ENCODE measurements at regions not wholly inside any gene's neighbourhood (a gene's known extent, or its start where the extent isn't known, plus 50 kb on each side); places are given as distances from the start of the nearest gene placed in this dataset.
A peak's percentile ranks its signal among the peaks of the same experiment; 100 is the strongest.

DNA sequence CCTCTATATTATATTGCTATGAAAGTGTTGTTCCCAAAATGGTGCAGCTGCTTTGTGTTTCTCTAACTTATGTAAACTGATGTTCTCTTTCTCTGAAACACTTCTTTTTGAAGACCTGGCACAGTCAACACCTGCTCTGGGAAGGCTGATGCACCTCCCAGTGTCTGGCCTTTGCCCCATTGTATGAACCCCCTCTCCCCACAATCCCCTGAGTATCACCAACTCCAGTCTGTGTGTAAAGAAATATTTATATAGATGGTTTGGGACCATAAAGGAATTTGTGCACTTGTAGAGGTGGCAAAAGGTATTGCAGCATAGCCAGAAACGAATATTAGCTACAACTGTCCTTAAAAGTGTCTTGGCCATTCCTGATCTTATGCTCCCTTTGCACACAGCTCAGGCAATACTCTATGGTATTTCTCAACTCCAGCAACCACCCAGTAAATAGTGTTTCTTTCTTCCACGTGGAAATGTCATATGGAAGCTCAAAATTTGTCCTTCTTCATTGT, 365.2 kb upstream of the DDI1 start:
- Mint-ChIP-seq H3K9me3 (no peaks in the 10 kb centered on the region), H3K4me1 (no peaks in the 10 kb centered on the region), H3K4me3 (no peak overlapping the region), H3K36me3 (ENCODE audit: low read depth) (no peaks in the 10 kb centered on the region), H3K27me3 (no peaks in the 10 kb centered on the region), H3K27ac (no peak overlapping the region)
- DNase-seq: no peak
- ChIA-PET POLR2A (no interaction called here), CTCF (interaction anchor here (1.3 kb wide), 1 partner anchor 9 kb away, joined by 3 read pairs; no protein-coding TSS in a partner anchor)

DNA sequence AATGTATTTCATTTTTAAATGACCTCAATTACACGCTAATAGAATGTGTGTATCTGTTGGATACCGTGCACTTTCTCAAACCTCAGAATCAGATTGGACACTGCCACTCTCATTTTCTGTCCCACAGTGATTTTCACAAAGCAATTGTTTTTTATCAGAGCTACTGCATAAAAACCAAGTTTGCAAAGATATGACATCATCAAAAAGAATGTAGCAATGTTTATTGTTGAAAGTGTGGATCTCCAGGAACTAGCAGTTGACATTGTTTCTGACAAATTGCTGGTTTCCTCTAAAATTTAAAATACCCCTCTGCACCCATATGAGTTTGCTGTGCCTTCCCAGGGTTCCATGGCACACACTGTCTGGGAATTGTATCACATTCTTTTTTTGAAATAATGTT, 362.7 kb upstream of the DDI1 start:
- CTCF ChIA-PET: no interaction called here
- Mint-ChIP-seq H3K36me3 (ENCODE audit: low read depth) (no peaks in the 10 kb centered on the region), H3K9me3 (no peaks in the 10 kb centered on the region)

DNA sequence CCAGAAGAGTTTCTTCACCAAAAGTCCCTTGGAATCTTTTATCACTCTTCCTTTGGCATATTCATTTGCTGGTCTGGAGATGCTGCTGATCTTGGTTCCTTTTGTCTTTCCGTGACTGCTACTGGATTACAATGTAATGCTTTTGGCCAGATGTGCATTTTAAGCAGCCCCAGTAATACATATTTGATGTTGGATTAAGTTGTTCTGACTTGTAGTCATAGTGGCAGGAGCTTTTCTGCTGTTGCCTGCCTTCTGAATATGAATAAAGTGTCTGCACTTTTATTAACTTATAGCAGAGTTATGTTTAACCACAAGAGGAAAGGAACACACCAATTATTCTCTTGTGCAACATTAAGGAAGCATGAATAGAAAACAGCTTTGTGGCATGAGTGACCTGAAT, 360.0 kb upstream of the DDI1 start:
- no peaks in the 10 kb centered on the region for H3K36me3 Mint-ChIP-seq (ENCODE audit: low read depth)
- ChIA-PET POLR2A (no interaction called here), CTCF (no interaction called here)
- no peak overlapping the region for H3K27ac Mint-ChIP-seq
- DNase-seq: no peak
- H3K4me1 Mint-ChIP-seq: no peaks in the 10 kb centered on the region
- H3K4me3 Mint-ChIP-seq: no peak overlapping the region
- no peaks in the 10 kb centered on the region for H3K9me3 Mint-ChIP-seq
- no peaks in the 10 kb centered on the region for H3K27me3 Mint-ChIP-seq

More for the DNA sequence above, 362.7 kb upstream of the DDI1 start:
- no peak overlapping the region for H3K4me3 Mint-ChIP-seq
- DNase-seq: no peak
- H3K27ac Mint-ChIP-seq: no peak overlapping the region
- no peaks in the 10 kb centered on the region for H3K27me3 Mint-ChIP-seq
- POLR2A ChIA-PET: no interaction called here
- H3K4me1 Mint-ChIP-seq: no peaks in the 10 kb centered on the region

DNA sequence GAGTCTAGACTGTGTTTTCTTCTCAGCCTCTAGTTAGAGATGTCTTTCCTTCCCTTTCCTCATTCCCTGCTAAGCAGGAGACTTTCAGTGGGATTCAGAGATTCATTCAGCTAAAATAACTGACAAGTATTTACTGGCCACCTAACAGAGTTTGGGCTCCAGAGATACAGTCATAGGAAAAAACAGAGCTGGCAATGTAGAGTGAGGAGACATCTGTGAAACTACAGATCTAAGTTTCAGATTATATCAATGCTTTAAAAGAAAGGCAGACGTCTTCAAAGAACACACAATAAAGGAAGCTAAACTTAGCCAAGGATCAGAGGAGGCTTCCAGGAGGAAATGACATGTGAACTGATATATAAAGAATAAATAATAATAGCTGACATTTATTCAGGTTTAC, 355.6 kb upstream of the DDI1 start:
- Mint-ChIP-seq H3K27ac (no peak overlapping the region), H3K4me1 (no peaks in the 10 kb centered on the region), H3K9me3 (no peaks in the 10 kb centered on the region), H3K27me3 (no peaks in the 10 kb centered on the region), H3K36me3 (ENCODE audit: low read depth) (no peaks in the 10 kb centered on the region), H3K4me3 (no peak overlapping the region)
- no peak for DNase-seq
- POLR2A ChIA-PET: no interaction called here
- CTCF ChIA-PET: no interaction called here

DNA sequence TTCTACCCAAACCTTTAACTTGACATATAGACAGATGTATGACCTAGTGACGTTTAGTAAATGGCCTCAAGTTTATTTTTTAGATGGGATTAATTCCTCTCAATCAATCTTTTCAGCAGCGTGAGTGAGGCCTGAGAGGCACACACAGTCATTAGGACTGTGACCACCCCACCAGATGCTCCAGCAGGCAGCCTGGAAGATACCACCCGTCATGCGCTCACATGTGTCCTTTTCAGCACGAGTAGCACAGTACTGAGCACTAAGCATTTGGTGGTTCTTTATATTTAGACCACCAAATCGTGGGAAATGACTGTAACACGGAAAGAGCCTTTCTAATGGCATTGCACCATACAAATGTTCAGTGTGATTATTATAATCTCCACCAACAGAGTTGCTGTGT, 354.6 kb upstream of the DDI1 start:
- no peak for DNase-seq
- ChIA-PET POLR2A (no interaction called here), CTCF (interaction anchor here (0.9 to 1.7 kb wide), 5 partner anchors 17 to 1186 kb away, joined by 3 to 4 read pairs (median 3); no protein-coding TSS in a partner anchor)
- Mint-ChIP-seq H3K4me1 (no peaks in the 10 kb centered on the region), H3K4me3 (no peak overlapping the region), H3K27ac (no peak overlapping the region), H3K36me3 (ENCODE audit: low read depth) (no peaks in the 10 kb centered on the region), H3K9me3 (no peaks in the 10 kb centered on the region), H3K27me3 (no peaks in the 10 kb centered on the region)

DNA sequence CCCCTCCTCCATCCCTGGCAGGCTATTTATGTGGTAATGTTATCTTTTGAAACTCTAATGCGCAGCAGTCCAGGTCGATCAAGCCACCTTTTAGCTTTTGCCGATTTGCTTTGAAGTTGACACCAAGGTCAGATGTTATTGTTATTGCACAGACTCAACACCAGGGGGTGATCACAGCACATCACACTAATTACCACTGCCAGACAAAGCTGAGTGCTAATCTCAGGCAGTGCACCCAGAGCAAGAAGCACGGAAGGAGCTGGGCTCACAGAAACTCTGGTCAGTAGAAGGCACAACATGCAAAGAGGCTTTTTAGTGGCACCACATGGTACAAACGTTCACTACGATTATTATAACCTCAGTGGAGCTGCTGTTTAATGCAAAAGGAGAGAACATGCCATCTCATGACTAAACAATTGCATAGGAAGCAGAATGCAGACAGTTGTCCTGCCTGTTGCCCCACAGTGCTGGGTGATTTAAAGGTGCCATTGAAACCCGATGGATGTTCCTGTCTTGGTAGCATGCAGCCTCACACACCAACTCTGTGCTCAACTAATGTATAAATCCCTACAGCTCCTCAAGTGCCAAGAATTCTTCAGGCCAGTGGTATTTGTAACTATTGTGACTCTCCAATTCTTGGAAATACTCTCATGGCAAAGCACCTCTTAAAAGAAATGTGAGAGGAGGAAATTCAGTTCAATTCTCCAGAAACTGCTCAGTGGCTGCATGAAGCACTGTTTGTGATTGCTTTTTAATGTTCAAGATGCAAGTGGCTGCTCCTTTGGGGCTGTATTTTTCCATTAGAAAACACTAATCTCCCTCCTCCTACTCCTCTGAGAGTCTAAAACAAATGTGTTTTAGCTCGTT, 353.9 kb upstream of the DDI1 start:
- Mint-ChIP-seq H3K4me3 (no peak overlapping the region), H3K27me3 (no peaks in the 10 kb centered on the region), H3K27ac (no peak overlapping the region), H3K4me1 (no peaks in the 10 kb centered on the region), H3K9me3 (no peaks in the 10 kb centered on the region), H3K36me3 (ENCODE audit: low read depth) (no peaks in the 10 kb centered on the region)
- POLR2A ChIA-PET: no interaction called here
- CTCF ChIA-PET: interaction anchor here (0.6 to 1.7 kb wide), 8 partner anchors 17 to 1185 kb away, joined by 3 to 4 read pairs (median 3); partner anchors contain the start of gene PDGFD
- peak; percentile 47 for DNase-seq

DNA sequence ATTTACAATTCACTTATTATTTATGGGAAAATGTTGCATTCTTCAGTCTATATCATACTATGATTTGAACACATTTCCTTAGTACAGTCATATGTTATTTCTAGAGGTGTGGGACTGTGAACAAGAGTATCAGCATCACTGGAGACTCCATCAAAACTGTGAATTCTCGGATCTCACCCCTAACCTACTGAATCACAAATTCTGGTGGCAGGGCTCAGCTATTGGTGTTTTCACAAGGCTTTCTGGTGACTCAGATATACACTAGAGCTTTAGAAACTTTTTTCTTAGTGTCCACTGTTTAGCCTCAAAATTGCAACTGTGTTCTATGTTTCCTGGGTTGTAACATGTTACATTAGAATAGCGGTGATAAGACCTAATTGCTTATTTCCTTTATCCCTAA, 352.9 kb upstream of the DDI1 start:
- POLR2A ChIA-PET: no interaction called here

DNA sequence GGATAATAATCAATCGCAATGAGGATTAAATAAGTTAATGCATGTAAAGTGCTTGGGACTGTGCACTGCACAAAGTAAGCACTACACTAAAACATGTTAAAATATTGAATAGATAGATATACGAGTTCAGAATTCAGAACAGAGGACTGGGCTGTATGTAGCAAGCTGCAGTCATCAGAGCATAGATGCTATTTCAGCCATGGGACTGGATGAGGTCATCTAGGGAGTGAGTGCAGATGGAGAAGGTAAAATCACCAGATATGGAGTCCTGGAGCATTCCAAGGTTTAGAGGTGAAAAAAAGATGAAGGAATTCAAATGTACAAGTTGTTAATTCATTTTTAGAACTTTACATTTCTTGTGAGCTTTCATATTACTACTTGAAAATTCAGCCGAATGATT, 347.5 kb upstream of the DDI1 start:
- Mint-ChIP-seq H3K4me3 (no peak overlapping the region), H3K27me3 (no peaks in the 10 kb centered on the region), H3K4me1 (no peaks in the 10 kb centered on the region), H3K27ac (no peak overlapping the region), H3K36me3 (ENCODE audit: low read depth) (no peaks in the 10 kb centered on the region), H3K9me3 (no peaks in the 10 kb centered on the region)
- CTCF ChIA-PET: no interaction called here
- POLR2A ChIA-PET: no interaction called here
- DNase-seq: no peak

More for the DNA sequence above, 352.9 kb upstream of the DDI1 start:
- CTCF ChIA-PET: interaction anchor here (1.7 kb wide), 1 partner anchor 16 kb away, joined by 3 read pairs; no protein-coding TSS in a partner anchor
- no peak for DNase-seq
- Mint-ChIP-seq H3K36me3 (ENCODE audit: low read depth) (no peaks in the 10 kb centered on the region), H3K9me3 (no peaks in the 10 kb centered on the region), H3K4me1 (no peaks in the 10 kb centered on the region), H3K4me3 (no peak overlapping the region), H3K27me3 (no peaks in the 10 kb centered on the region), H3K27ac (no peak overlapping the region)

DNA sequence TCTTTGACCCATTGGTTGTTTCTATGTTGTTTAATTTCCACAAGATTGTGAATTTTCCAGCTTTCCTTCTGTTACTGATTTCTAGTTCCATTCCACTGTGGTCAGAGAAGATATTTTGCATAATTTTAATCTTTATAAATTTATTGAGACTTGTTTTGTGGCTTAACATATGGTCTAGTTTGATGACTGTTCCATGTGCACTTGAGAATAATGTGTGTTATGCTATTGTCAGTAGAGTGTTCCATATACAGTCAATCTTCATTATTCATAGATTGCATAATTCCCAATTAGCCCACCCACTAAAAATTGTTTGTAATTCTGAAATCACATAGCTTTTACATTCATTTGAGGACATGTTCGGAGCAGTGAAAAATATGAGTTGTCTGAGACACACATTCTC, 346.1 kb upstream of the DDI1 start:
- POLR2A ChIA-PET: no interaction called here
- no peak overlapping the region for H3K4me3 Mint-ChIP-seq

DNA sequence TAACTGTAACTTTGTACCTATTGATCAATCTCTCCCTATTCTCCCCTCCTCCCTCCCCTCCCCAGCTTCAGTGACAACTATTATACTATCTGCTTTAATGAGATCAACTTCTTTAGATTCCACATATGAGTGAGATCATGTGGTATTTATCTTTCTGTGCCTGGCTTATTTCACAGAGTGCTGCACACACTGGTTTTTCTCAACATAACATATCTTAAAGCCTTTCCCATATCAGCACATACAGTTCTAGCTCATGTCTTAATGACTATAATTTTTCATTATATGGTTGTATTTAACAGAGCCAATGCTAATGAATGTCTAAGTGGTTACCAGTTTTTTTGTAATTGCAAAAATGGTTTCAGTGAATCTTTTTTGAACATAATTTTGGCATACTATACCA, 340.3 kb upstream of the DDI1 start:
- ChIA-PET CTCF (no interaction called here), POLR2A (no interaction called here)
- no peak overlapping the region for H3K4me3 Mint-ChIP-seq
- H3K4me1 Mint-ChIP-seq: no peaks in the 10 kb centered on the region
- H3K9me3 Mint-ChIP-seq: no peaks in the 10 kb centered on the region
- no peaks in the 10 kb centered on the region for H3K36me3 Mint-ChIP-seq (ENCODE audit: low read depth)
- H3K27ac Mint-ChIP-seq: no peak overlapping the region
- no peaks in the 10 kb centered on the region for H3K27me3 Mint-ChIP-seq
- no peak for DNase-seq

More for the DNA sequence above, 346.1 kb upstream of the DDI1 start:
- CTCF ChIA-PET: no interaction called here
- no peaks in the 10 kb centered on the region for H3K27me3 Mint-ChIP-seq
- H3K9me3 Mint-ChIP-seq: no peaks in the 10 kb centered on the region
- DNase-seq: no peak
- no peaks in the 10 kb centered on the region for H3K36me3 Mint-ChIP-seq (ENCODE audit: low read depth)
- H3K4me1 Mint-ChIP-seq: no peaks in the 10 kb centered on the region
- H3K27ac Mint-ChIP-seq: no peak overlapping the region

DNA sequence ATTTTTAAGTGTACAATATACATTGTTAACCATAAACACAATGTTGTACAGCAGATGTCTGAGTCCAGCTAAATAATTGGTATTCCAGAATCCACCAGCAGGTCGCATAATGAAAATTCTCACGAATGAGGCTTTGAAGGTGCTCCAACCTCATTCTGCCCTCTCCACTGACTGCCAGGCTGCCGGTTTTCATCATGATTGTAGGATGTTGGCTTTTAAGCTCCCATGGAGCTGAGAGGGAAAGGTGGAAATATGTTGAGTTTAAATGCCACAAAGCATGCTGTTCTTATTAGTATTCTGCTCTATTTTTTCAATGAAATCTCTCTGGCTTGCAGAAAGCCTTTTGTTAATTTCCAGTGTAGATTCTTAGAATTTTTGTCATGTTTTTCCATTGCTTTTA, 337.2 kb upstream of the DDI1 start:
- Mint-ChIP-seq H3K9me3 (no peaks in the 10 kb centered on the region), H3K27me3 (no peaks in the 10 kb centered on the region), H3K4me3 (no peak overlapping the region), H3K4me1 (no peaks in the 10 kb centered on the region), H3K27ac (no peak overlapping the region), H3K36me3 (ENCODE audit: low read depth) (no peaks in the 10 kb centered on the region)
- ChIA-PET POLR2A (no interaction called here), CTCF (interaction anchor here (1.5 kb wide), 1 partner anchor 17 kb away, joined by 3 read pairs; no protein-coding TSS in a partner anchor)
- DNase-seq: no peak

DNA sequence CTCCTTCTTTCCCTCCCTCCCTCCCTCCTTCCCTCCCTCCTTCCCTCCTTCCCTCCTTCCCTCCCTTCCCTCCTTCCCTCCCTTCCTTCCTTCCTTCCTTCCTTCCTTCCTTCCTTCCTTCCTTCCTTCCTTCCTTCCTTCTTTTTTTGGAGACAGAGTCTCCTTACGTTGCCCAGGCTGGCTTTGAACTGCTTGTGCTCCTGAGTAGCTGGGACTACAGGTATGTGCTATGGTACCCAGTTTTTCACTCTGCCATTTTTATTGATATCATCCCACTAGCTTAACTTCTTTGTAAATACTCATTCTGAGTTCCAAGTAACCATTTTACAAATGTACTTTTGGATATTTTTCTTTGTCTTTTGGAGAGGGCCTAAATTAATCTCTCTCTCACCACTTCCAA, 336.8 kb upstream of the DDI1 start:
- H3K36me3 Mint-ChIP-seq (ENCODE audit: low read depth): no peaks in the 10 kb centered on the region
- ChIA-PET POLR2A (no interaction called here), CTCF (interaction anchor here (1.5 kb wide), 1 partner anchor 17 kb away, joined by 3 read pairs; no protein-coding TSS in a partner anchor)
- DNase-seq: no peak
- H3K27ac Mint-ChIP-seq: no peak overlapping the region
- H3K4me1 Mint-ChIP-seq: no peaks in the 10 kb centered on the region
- H3K27me3 Mint-ChIP-seq: no peaks in the 10 kb centered on the region
- H3K4me3 Mint-ChIP-seq: no peak overlapping the region
- no peaks in the 10 kb centered on the region for H3K9me3 Mint-ChIP-seq

DNA sequence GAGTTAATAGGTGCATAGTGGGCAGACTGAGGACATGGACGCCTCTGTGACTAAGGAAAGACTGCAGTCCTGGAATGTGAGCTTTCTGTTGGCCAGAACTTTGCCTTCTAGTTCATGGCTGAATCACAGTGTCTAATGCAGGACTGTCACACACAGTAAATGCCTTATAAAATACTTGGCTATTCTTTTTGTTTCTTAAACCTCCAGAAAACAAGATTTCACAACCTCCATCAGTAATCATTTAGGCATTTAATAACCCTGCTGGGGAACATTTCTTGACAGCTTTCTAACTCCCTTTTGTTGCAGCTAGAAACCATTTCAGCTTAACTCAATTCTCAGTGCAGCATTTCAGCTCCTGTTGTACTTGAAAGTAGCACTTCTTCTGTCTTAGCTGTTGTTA, 335.8 kb upstream of the DDI1 start:
- Mint-ChIP-seq H3K9me3 (no peaks in the 10 kb centered on the region), H3K36me3 (ENCODE audit: low read depth) (no peaks in the 10 kb centered on the region), H3K4me3 (no peak overlapping the region), H3K27me3 (no peaks in the 10 kb centered on the region), H3K27ac (no peak overlapping the region), H3K4me1 (no peaks in the 10 kb centered on the region)
- DNase-seq: no peak
- ChIA-PET CTCF (no interaction called here), POLR2A (no interaction called here)

DNA sequence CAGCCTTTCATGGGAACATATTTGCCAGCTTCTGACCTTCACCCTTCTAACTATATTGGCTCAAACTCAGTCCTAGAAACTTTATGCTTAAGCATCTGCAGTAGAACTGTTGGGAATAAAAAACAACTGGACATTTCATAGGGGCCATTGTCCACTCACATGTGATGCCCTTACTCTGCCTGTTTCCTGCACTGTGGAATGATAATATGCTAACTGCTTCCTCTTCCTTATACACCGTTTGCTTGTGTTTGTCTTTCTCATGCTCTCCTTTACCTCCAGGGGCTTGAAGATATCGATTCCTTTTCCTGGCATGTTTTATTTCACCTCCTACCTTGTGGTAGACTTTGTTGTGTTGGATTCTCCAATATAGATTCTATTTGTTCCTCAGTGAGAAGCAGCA, 333.0 kb upstream of the DDI1 start:
- DNase-seq: no peak
- Mint-ChIP-seq H3K4me3 (no peak overlapping the region), H3K4me1 (no peaks in the 10 kb centered on the region), H3K27me3 (no peaks in the 10 kb centered on the region), H3K36me3 (ENCODE audit: low read depth) (no peaks in the 10 kb centered on the region), H3K27ac (no peak overlapping the region), H3K9me3 (no peaks in the 10 kb centered on the region)
- ChIA-PET CTCF (no interaction called here), POLR2A (no interaction called here)
